HEK293 (cell line): ENCODE measurements at regions not wholly inside any gene's neighbourhood (a gene's known extent, or its start where the extent isn't known, plus 50 kb on each side); places are given as distances from the start of the nearest gene placed in this dataset.

Experiments used
- ZNF114 ChIP-seq: fragments of 450-650 bp; formaldehyde crosslinking; IDR thresholded peaks from 2 replicates; pipeline ENCODE4 v1.5.0; 2017; ENCODE audit warnings: missing biosample characterization, missing genetic modification characterization
- ZNF549 ChIP-seq: fragments of 450-650 bp; IDR thresholded peaks from 2 replicates; pipeline ENCODE4 v1.5.1; 2018; ENCODE audit warnings: missing biosample characterization, missing genetic modification characterization, mild to moderate bottlenecking, inconsistent platforms, moderate library complexity
- TF ChIP-seq, protein P1 (sequence below): fragments of 450-650 bp; formaldehyde crosslinking; IDR thresholded peaks from 2 replicates; pipeline ENCODE4 v1.5.1; 2016; ENCODE audit warnings: missing biosample characterization, missing genetic modification characterization

- TF ChIP-seq, protein P1, sequence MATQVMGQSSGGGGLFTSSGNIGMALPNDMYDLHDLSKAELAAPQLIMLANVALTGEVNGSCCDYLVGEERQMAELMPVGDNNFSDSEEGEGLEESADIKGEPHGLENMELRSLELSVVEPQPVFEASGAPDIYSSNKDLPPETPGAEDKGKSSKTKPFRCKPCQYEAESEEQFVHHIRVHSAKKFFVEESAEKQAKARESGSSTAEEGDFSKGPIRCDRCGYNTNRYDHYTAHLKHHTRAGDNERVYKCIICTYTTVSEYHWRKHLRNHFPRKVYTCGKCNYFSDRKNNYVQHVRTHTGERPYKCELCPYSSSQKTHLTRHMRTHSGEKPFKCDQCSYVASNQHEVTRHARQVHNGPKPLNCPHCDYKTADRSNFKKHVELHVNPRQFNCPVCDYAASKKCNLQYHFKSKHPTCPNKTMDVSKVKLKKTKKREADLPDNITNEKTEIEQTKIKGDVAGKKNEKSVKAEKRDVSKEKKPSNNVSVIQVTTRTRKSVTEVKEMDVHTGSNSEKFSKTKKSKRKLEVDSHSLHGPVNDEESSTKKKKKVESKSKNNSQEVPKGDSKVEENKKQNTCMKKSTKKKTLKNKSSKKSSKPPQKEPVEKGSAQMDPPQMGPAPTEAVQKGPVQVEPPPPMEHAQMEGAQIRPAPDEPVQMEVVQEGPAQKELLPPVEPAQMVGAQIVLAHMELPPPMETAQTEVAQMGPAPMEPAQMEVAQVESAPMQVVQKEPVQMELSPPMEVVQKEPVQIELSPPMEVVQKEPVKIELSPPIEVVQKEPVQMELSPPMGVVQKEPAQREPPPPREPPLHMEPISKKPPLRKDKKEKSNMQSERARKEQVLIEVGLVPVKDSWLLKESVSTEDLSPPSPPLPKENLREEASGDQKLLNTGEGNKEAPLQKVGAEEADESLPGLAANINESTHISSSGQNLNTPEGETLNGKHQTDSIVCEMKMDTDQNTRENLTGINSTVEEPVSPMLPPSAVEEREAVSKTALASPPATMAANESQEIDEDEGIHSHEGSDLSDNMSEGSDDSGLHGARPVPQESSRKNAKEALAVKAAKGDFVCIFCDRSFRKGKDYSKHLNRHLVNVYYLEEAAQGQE (tag by site-specific recombination) = no peak
- TF ChIP-seq ZNF549 (tag by site-specific recombination) (no peak), ZNF114 (tag by site-specific recombination) (no peak)
Measured at GRCh38 chr9:135290566-135290965, 189.0 kb upstream of the PPP1R26 start.
